ENCODE measurements at regions not wholly inside any gene's neighbourhood (a gene's known extent, or its start where the extent isn't known, plus 50 kb on each side); places are given as distances from the start of the nearest gene placed in this dataset.

- H3K27me3 ChIP-seq (ENCODE audit: control insufficient read depth, insufficient read depth, low read length), result no peaks in the 10 kb centered on the region
- no peaks in the 10 kb centered on the region for H3K36me3 ChIP-seq (ENCODE audit: control insufficient read depth, insufficient read depth, low read length)
- no peak overlapping the region for H3K9ac ChIP-seq (ENCODE audit: low read length)
- H3K9me3 ChIP-seq (ENCODE audit: control insufficient read depth, insufficient read depth, low read depth, low read length), result peaks cover 24% of the 10 kb centered on the region
- no peak overlapping the region for H3K27ac ChIP-seq (ENCODE audit: low read depth, low read length)
- H3K4me3 ChIP-seq (ENCODE audit: low read depth, low read length), result no peak overlapping the region
- H3K4me1 ChIP-seq (ENCODE audit: control insufficient read depth, insufficient read depth, low read length), result no peaks in the 10 kb centered on the region
These were observed 115.9 kb upstream of the CCDC179 start for GRCh38 chr11:22976146-22976545.

GRCh38 chr11:22982903-22983302 is 122.6 kb upstream of the CCDC179 start:
- no peak overlapping the region for H3K4me3 ChIP-seq (ENCODE audit: low read depth, low read length)
- peaks cover 18% of the 10 kb centered on the region for H3K9me3 ChIP-seq (ENCODE audit: control insufficient read depth, insufficient read depth, low read depth, low read length)
- no peaks in the 10 kb centered on the region for H3K36me3 ChIP-seq (ENCODE audit: control insufficient read depth, insufficient read depth, low read length)
- no peak overlapping the region for H3K9ac ChIP-seq (ENCODE audit: low read length)
- no peak overlapping the region for H3K27ac ChIP-seq (ENCODE audit: low read depth, low read length)
- H3K27me3 ChIP-seq (ENCODE audit: control insufficient read depth, insufficient read depth, low read length), result no peaks in the 10 kb centered on the region
- no peaks in the 10 kb centered on the region for H3K4me1 ChIP-seq (ENCODE audit: control insufficient read depth, insufficient read depth, low read length)

- Histone ChIP-seq H3K4me3 (ENCODE audit: low read depth, low read length) (no peak overlapping the region), H3K27me3 (ENCODE audit: control insufficient read depth, insufficient read depth, low read length) (no peaks in the 10 kb centered on the region), H3K9ac (ENCODE audit: low read length) (no peak overlapping the region), H3K36me3 (ENCODE audit: control insufficient read depth, insufficient read depth, low read length) (no peaks in the 10 kb centered on the region), H3K9me3 (ENCODE audit: control insufficient read depth, insufficient read depth, low read depth, low read length) (peaks cover 28% of the 10 kb centered on the region), H3K27ac (ENCODE audit: low read depth, low read length) (no peak overlapping the region), H3K4me1 (ENCODE audit: control insufficient read depth, insufficient read depth, low read length) (no peaks in the 10 kb centered on the region)
These were observed 123.8 kb upstream of the CCDC179 start for GRCh38 chr11:22984045-22984444.

DNA sequence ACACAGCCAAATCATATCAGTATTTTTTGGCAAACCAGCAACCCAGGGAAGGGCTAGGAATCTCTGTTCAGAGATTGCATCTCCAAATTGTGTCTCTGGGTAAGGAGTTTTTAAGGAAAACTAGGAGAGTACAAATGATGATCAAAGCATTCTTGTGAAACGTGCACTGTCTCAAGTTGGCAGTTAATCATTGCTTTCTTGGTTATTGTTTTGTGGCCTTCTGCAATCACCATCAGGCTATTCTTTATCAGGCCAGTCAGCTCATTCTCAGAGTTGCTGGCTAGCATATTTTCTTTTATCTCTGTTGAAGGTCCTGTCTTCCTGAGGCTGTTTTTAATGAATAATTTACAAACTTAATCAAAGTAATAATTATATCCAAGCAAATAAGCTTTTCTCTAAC is 129.1 kb upstream of the CCDC179 start:
- no peaks in the 10 kb centered on the region for H3K36me3 ChIP-seq (ENCODE audit: control insufficient read depth, insufficient read depth, low read length)

DNA sequence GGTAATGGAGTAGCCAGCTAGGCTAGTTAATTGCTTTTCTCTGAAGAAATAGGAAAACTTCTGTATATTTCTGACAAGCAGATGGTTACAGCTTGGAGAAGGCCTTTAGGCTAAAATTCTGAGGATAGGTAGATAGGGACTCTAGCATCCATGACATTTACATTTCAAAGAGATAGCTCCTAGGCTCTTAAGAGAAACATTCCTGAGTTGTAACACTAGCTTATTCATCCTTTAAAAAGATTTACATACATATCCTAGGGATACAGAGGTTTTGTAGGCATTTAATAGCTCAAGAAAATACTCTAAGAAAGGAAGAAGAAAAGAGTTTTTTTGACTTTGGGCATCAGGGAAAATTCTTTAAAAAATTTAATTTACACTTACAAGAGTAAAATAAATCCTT is 130.9 kb upstream of the CCDC179 start:
- Histone ChIP-seq H3K9ac (ENCODE audit: low read length) (no peak overlapping the region), H3K4me1 (ENCODE audit: control insufficient read depth, insufficient read depth, low read length) (peaks cover 7% of the 10 kb centered on the region; the same call in 1 of the 2 replicates), H3K27me3 (ENCODE audit: control insufficient read depth, insufficient read depth, low read length) (no peaks in the 10 kb centered on the region), H3K4me3 (ENCODE audit: low read depth, low read length) (no peak overlapping the region), H3K9me3 (ENCODE audit: control insufficient read depth, insufficient read depth, low read depth, low read length) (peaks cover 65% of the 10 kb centered on the region), H3K27ac (ENCODE audit: low read depth, low read length) (no peak overlapping the region), H3K36me3 (ENCODE audit: control insufficient read depth, insufficient read depth, low read length) (no peaks in the 10 kb centered on the region)

More for the DNA sequence above, 129.1 kb upstream of the CCDC179 start:
- Histone ChIP-seq H3K9ac (ENCODE audit: low read length) (no peak overlapping the region), H3K27ac (ENCODE audit: low read depth, low read length) (no peak overlapping the region), H3K4me1 (ENCODE audit: control insufficient read depth, insufficient read depth, low read length) (peaks cover 7% of the 10 kb centered on the region; the same call in 1 of the 2 replicates), H3K4me3 (ENCODE audit: low read depth, low read length) (no peak overlapping the region), H3K27me3 (ENCODE audit: control insufficient read depth, insufficient read depth, low read length) (no peaks in the 10 kb centered on the region), H3K9me3 (ENCODE audit: control insufficient read depth, insufficient read depth, low read depth, low read length) (peaks cover 65% of the 10 kb centered on the region)

GRCh38 chr11:23006730-23007129 is 146.5 kb upstream of the CCDC179 start:
- Histone ChIP-seq H3K4me3 (ENCODE audit: low read depth, low read length) (no peak overlapping the region), H3K27me3 (ENCODE audit: control insufficient read depth, insufficient read depth, low read length) (no peaks in the 10 kb centered on the region), H3K36me3 (ENCODE audit: control insufficient read depth, insufficient read depth, low read length) (no peaks in the 10 kb centered on the region), H3K9me3 (ENCODE audit: control insufficient read depth, insufficient read depth, low read depth, low read length) (peaks cover 21% of the 10 kb centered on the region), H3K4me1 (ENCODE audit: control insufficient read depth, insufficient read depth, low read length) (no peaks in the 10 kb centered on the region), H3K9ac (ENCODE audit: low read length) (no peak overlapping the region), H3K27ac (ENCODE audit: low read depth, low read length) (no peak overlapping the region)

- Histone ChIP-seq H3K27me3 (ENCODE audit: control insufficient read depth, insufficient read depth, low read length) (no peaks in the 10 kb centered on the region), H3K36me3 (ENCODE audit: control insufficient read depth, insufficient read depth, low read length) (no peaks in the 10 kb centered on the region), H3K4me3 (ENCODE audit: low read depth, low read length) (no peak overlapping the region), H3K4me1 (ENCODE audit: control insufficient read depth, insufficient read depth, low read length) (no peaks in the 10 kb centered on the region), H3K9me3 (ENCODE audit: control insufficient read depth, insufficient read depth, low read depth, low read length) (no peaks in the 10 kb centered on the region), H3K9ac (ENCODE audit: low read length) (no peak overlapping the region), H3K27ac (ENCODE audit: low read depth, low read length) (no peak overlapping the region)
These were observed 150.6 kb upstream of the CCDC179 start for GRCh38 chr11:23010790-23011335.

- Histone ChIP-seq H3K9me3 (ENCODE audit: control insufficient read depth, insufficient read depth, low read depth, low read length) (no peaks in the 10 kb centered on the region), H3K27me3 (ENCODE audit: control insufficient read depth, insufficient read depth, low read length) (no peaks in the 10 kb centered on the region), H3K4me1 (ENCODE audit: control insufficient read depth, insufficient read depth, low read length) (no peaks in the 10 kb centered on the region), H3K9ac (ENCODE audit: low read length) (no peak overlapping the region), H3K4me3 (ENCODE audit: low read depth, low read length) (no peak overlapping the region), H3K27ac (ENCODE audit: low read depth, low read length) (no peak overlapping the region), H3K36me3 (ENCODE audit: control insufficient read depth, insufficient read depth, low read length) (no peaks in the 10 kb centered on the region)
These were observed 152.7 kb upstream of the CCDC179 start for GRCh38 chr11:23012930-23013329.

GRCh38 chr11:23013509-23013908 is 153.2 kb upstream of the CCDC179 start:
- Histone ChIP-seq H3K36me3 (ENCODE audit: control insufficient read depth, insufficient read depth, low read length) (no peaks in the 10 kb centered on the region), H3K9ac (ENCODE audit: low read length) (no peak overlapping the region), H3K9me3 (ENCODE audit: control insufficient read depth, insufficient read depth, low read depth, low read length) (no peaks in the 10 kb centered on the region), H3K27me3 (ENCODE audit: control insufficient read depth, insufficient read depth, low read length) (no peaks in the 10 kb centered on the region), H3K4me3 (ENCODE audit: low read depth, low read length) (no peak overlapping the region), H3K27ac (ENCODE audit: low read depth, low read length) (no peak overlapping the region), H3K4me1 (ENCODE audit: control insufficient read depth, insufficient read depth, low read length) (no peaks in the 10 kb centered on the region)

DNA sequence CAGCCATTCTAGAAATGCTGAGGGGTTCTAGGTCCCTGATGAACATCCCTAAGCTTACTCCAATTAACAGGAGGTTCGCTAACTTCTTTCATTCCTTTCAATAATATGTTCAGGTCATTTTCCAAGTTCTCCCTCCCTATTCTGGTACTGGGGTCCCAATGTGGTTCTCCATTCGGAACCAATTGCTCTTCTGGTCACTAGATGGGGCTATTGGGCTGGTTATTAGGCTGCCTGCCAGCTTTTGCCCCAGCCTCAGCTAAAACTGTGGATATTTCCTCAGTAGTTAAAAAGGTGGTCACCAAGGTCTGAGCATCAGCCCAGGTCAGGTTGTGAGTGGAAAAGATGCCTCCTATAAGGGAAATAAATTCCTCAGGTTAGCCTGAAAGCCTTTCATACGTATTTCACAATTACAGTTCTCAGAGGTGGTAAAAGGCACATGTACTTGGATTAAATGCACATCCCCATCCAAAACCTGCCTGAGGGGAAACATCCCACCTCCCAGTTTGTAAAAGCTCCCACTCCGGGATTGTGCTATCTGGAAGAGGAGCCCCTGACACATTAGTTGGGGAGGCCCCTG is 161.1 kb upstream of the CCDC179 start:
- Histone ChIP-seq H3K9me3 (ENCODE audit: control insufficient read depth, insufficient read depth, low read depth, low read length) (no peaks in the 10 kb centered on the region), H3K36me3 (ENCODE audit: control insufficient read depth, insufficient read depth, low read length) (no peaks in the 10 kb centered on the region), H3K9ac (ENCODE audit: low read length) (no peak overlapping the region), H3K4me3 (ENCODE audit: low read depth, low read length) (no peak overlapping the region), H3K27ac (ENCODE audit: low read depth, low read length) (no peak overlapping the region), H3K4me1 (ENCODE audit: control insufficient read depth, insufficient read depth, low read length) (peaks cover 7% of the 10 kb centered on the region; the same call in 1 of the 2 replicates), H3K27me3 (ENCODE audit: control insufficient read depth, insufficient read depth, low read length) (no peaks in the 10 kb centered on the region)

GRCh38 chr11:23022854-23023253 is 162.6 kb upstream of the CCDC179 start:
- no peak overlapping the region for H3K9ac ChIP-seq (ENCODE audit: low read length)
- H3K27ac ChIP-seq (ENCODE audit: low read depth, low read length), result no peak overlapping the region

More at GRCh38 chr11:23022854-23023253, 162.6 kb upstream of the CCDC179 start:
- Histone ChIP-seq H3K4me1 (ENCODE audit: control insufficient read depth, insufficient read depth, low read length) (peaks cover 7% of the 10 kb centered on the region; the same call in 1 of the 2 replicates), H3K36me3 (ENCODE audit: control insufficient read depth, insufficient read depth, low read length) (no peaks in the 10 kb centered on the region), H3K9me3 (ENCODE audit: control insufficient read depth, insufficient read depth, low read depth, low read length) (no peaks in the 10 kb centered on the region), H3K27me3 (ENCODE audit: control insufficient read depth, insufficient read depth, low read length) (no peaks in the 10 kb centered on the region), H3K4me3 (ENCODE audit: low read depth, low read length) (no peak overlapping the region)

All from HUES6 (cell line).